ENCODE measurements at regions not wholly inside any gene's neighbourhood (a gene's known extent, or its start where the extent isn't known, plus 50 kb on each side); places are given as distances from the start of the nearest gene placed in this dataset.
"Not testable (repeated sequence)": the region's sequence is repeated elsewhere in the genome, so short reads cannot be mapped to it uniquely, and the experiment has no call there.

DNA sequence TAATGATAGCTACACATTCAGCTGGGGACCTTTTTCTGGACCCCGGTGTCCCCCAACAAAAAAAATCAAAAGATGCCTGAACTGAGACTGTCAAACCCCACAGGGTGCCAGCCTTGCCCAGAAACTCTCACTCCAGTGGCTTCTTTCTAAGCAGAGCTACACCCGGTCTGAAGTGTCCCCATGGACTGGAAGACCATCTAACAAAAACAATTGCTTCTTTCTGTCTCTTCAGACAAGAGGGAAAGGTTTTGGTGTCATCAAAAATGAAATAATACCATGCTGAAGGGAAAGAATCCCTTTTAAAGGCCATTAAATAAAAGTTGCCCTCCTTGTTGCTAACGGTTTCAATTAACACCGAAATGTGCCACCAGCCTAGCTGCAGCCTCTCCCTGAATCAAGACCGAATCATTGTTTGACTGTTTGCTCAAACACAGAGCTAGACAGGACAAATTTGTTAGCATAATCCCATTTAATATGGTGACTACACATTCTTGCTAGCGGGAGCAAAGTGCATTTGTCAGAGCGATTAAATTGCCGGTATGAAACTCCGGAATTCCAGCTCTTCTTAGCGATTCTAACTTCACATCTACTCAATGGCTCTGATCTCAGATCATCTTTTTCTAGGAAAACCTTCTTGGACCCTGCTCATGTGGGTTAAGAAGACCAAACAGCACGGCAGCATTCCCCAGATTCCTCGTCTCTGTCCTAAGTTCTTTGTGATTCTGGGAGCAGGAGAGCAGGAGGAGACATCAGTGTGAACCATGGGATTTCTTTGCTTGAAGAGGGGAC, 397.5 kb upstream of the PRKCQ start:
- DNase-seq = no peak

DNA sequence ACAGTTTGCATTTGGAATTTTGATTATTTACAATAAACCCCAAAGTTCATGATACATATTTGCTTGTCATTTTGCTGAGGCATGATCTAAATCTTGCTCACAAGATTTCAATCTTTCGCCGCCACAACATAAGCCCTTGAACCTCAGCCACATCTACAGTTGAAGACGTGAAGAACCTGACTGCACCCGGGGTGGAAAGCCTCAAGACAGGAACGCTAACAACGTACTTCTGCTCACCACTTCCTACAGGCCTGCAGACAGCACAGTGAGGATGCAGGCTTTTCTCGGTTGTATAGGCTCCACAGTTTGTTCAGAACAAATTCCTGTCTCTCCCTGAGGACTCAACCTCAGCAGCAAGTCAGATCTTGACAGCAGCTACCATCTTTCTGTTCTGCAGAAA, 393.8 kb upstream of the PRKCQ start:
- DNase-seq = peak; percentile 13

DNA sequence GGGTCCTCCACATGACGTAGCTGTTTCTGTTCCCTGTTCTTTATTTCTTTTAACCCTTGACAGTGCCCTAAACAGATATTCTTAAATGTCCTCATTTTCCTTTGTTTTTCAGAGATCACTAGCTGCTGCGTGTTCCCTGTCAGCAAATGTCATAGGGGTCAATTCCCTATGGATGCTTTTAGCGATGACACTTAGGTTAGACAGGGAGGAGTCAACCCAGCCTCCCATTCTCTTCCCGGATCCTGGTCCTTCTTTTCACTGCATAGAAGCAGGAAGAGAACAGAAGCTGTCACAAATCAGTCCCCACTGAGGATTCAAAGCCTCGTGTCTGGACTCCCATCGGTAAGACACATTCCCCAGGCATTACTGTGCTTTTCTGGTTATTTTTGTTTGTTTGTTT, 392.1 kb upstream of the PRKCQ start:
- no peak for DNase-seq

DNA sequence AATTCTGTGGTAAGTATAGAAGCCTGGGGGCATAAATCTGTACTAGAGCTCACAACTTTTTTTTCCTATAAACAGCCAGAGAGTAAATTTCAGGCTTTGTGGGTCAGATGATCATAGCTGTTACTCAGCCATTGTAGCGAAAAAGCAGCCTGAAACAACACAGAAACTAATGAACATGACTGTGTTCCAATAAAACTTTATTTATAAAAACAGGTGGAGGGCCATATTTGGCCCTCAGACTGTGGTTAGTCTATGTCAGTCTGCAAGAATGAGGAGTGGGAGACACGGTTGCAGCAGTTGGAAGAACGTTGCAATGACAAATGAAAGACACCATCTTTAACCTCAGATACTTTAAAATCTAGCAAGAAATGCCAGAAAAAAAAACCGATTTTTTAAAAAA, 389.6 kb upstream of the PRKCQ start:
- DNase-seq = no peak

DNA sequence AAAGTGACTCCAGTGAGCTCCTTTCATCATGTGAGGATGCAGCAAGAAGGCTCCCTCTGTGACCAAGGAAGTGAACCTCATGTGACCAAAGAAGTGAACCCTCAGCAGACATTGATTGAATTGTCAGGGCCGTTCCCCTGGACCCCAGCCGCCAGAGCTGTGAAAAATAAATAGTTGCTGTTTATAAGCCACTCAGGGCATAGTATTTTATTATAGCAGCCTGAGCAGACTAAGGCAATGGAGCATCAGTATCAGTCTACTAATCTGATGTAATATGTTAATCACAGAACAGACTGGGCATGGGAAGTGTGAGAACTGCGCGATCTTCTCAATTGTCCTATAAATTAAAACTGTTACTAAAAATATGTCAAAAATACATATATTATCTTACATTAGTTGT, 384.5 kb upstream of the PRKCQ start:
- DNase-seq = no peak

DNA sequence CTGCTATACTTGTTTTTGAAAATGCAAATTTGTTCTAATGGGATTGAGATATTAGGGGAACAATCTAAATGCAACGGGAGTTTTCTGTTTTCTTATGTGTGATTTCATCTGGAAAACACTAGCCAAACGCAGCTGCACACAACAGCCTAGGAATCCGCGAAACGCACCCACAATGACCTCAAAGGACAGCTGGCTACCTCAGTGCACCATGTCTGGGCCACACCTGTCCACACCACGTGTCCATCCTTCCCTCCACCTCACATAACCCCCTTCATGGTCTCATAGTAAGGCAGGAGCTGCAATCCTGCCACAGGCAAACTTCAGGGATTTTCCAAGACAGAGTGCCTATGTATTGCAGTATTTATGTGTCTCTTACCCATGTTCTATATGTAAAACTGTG, 382.5 kb upstream of the PRKCQ start:
- no peak for DNase-seq

DNA sequence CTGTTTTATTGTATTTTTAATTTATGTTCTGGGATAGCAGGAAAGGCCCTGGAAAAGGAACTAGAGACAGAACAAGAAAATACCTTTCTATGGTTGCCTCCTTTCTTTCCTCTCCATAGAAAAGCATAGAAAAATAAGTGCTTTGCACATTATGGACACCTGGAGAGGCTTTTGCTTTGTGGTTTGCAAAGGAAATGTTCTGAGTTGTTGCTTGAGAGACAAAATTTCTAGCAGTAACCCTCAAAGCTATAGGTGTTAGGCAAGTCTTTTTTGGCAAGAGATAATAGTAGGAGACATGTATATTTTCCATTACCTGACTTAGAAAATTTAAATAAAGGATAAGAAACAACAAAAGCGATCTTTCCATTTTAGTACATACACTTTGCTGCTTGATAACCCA, 378.6 kb upstream of the PRKCQ start:
- no peak for DNase-seq

DNA sequence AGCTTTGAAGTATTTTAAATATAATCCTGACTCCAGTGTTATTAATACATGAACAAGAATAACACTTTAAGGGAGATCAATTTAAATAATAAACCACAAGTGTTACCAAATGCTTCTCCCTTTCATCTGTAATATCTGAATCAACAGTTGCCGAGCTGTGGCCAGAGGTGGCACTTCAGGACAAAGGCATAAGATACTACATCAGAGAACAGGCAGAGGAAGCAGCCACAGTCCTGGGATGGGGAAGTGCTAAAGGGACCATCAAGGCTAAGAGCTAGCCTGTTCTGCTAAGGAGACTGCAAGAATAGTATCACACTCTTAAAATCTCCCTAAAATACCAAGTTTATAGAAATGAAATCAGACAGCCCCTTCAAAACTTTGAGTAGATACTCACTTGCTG, 378.2 kb upstream of the PRKCQ start:
- DNase-seq = no peak

DNA sequence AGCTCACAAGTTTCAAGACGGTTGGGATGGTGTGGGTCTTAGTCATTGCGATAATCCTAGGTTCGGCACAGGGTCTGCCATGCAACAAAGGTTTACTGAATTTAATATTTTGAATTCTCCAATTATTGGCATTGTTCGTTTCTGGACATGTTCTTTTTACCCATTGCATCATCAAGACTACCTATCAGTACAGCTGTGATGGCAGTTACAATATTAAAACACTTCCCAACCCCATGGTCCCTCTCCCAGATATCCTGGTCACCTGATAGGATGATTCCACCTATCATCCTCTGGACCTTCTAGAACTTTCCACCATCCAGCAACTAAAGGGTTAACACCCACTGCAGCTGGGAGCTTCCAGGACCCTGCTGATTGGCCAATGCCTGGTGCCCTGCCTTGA, 377.8 kb upstream of the PRKCQ start:
- DNase-seq = no peak

DNA sequence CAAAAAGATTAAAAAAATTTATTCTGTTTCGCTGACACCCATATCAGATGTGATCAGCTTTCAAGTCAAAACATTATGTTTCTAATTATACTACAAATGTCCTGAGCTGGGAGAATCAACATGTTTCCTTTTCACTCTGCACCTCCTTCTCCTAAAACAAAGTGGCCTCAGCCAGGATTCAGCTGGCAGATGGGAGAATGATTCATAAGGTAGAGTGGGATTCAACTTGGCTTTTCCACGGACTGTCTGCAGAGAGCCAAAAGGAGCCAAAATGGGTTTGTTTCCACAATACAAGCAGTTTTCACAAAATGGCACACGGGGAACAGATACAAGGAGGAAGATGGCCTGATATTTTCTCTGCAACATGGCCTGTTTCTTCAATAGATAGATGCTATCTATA, 376.5 kb upstream of the PRKCQ start:
- DNase-seq = no peak

DNA sequence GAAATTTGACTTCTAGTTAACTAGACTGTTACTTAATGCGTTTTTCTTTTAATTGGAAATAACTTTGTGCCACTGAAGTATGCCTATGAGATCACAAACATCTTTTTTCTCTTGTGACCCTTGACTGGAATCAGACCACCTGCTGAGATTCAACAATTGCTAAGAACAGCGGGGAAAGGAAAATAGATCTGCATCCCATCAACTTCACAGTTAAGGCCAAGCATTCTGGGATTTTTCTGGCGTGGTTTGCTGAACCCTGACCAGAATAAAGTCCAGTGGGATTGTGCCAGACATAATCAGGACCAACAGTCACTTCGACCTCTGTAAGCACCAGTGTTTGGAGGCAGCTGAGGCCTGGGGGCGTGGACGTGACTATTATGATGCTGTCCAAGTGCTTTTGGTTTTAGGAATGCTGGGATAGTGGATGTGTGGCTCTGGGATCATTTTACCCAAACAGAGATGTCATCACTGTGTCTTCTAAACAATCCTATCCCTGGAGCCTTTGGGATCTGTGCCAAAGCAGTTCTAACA, 373.3 kb upstream of the PRKCQ start:
- DNase-seq = no peak

DNA sequence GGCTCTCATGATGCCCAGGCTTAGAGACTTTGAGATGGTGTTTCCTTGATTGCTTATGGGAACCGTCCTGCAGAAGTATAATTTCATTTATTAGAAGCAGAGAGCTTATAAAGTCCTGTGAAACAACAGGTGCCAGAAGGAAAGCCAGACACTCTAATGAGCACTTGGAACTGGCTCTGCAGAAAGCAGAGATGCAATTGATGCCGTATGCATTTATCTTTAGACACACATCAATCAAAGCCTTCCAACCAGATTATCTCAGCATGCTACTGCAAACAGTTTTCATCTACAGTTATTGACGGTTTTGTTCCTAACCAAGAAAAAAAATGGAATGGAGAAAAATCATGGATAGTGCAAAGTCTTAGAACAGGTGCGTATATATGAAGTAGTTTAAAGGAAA, 371.7 kb upstream of the PRKCQ start:
- DNase-seq = no peak

DNA sequence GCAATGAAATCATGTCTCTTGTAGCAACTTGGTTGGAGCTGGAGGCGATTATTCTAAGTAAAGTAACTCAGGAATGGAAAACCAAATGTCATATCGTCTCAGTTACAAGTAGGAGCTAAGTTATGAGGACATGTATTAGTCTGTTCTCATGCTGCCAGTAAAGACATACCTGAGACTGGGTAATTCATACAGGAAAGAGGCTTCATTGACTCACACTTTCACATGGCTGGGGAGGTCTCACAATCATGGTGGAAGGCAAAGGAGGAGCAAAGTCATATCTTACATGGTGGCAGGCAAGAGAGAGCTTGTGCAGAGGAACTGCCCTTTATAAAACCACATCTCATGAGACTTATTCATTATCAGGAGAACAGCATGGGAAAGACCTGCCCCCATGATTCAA, 370.1 kb upstream of the PRKCQ start:
- no peak for DNase-seq

DNA sequence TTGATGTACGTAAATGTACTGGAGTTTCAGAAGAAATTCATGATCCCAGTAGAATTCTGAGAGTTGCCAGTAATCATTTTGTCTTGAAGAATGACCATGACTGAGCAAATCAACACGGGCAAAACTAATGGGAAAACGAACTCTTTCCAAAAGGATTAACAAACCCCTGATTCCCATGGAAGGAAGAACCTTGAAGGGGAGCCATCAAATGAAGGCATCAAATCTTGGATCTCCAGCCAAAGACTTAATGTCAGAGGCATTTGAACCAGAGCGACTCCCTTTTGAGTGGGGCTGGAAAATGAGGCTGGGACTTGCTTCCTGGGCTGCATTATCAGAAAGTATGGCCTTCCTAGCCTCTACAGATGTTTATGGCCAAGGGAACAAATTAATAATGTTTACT, 364.4 kb upstream of the PRKCQ start:
- DNase-seq = no peak

DNA sequence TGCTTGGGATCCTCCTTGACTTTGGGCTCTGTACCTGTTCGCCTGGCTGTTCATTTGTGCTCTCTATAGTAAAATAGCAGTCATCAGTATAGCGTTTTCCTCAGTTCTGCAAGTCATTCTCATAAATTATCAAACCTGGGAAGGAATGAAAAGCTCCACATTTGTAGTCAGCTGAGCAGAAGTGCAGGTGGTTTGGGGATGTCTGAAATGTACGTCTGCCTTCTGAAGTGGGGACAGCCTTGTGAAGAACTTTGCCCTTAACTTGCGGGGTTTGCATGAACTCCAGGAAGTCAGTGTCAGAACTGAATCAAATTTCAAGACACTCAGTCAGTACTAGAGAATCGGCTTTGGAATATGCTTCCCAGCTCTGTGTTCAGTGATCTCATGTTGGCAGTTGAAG, 358.3 kb upstream of the PRKCQ start:
- no peak for DNase-seq

DNA sequence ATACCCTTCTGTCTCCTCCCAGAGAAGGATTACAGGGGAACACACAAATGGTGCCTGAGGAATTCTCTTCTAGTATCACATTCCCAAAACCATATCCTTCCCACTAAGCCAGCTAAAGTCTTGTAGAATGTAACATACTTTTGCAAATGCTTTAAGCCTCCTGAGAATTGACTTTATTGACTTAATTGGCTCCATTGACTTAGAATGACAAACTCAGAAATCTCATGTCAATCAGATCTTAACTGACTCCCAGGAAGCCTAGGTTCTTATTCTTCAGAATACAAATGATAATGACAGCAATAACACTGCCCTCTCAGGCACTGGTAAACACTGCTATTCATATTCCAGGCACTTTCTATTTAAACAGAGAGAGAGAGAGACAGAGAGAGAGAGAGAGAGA, 356.9 kb upstream of the PRKCQ start:
- DNase-seq = no peak

DNA sequence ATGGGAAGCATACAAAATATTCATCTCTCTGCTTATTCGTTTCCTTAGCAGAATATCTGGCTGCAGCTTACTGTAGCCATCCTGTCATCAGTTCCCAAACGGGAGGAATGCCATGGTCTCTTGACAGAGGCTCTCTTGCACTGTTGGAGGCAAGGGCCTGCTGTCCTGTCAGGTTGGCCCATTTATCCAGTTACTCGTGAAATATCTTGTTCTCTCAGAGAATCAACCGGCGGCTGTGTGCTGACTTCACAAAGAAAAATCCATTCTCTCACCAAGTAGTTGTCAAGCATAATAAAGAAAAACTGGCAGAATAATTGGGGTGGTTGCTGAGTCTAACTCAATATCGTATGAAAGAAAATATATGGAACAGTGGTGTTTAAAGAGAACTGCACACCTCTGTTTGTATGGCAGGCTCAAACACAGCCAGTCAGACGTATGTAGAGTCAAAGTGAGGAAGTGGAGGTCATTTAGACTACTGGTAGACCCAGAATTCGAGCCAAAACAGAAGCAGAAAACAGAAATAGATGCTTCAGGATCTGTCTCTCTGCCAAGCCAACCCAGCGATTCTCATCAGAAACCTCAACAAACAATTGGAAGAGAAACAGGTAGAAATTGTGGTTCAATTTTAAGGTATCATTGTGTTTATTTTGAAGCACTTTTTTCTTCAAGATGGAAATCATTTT, 349.2 kb upstream of the PRKCQ start:
- no peak for DNase-seq

DNA sequence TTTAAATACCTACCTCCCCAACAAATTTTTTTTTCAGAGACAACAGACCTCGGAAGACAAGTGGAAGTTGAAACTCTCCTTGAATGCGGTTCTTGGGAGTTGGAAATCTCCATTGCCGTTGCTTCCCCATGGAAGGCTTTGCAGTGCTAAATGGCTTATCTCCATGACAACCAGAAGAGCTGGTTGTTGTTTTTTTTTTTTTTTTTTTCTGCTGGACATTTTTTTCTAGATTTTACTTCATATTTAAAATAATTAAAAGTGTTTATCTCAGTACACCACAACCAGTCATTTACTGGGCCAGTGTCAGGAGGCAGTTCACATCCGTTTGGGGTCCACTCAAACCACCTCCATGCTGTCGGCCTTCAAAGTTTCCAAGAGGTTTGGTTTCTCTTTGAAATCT, 348.5 kb upstream of the PRKCQ start:
- DNase-seq = no peak

DNA sequence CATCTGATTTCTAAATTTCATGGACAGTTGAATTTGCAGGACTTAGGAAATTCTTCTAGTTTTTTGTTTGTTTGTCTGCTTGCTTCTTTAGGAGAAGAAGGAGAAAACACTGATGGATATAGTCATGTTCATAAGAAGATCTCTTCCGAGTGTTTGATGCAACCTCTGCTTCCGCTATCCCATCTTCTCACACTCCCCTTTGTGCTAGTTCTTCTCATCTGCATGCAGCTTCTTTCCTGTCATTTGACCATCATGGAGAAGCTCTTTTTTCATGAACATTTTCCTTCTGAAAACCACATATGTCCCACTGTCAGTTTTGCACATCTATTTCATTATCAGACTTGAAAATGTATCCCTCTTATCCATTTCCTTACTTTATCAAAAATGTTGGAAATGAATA, 346.9 kb upstream of the PRKCQ start:
- DNase-seq = peak; percentile 23

DNA sequence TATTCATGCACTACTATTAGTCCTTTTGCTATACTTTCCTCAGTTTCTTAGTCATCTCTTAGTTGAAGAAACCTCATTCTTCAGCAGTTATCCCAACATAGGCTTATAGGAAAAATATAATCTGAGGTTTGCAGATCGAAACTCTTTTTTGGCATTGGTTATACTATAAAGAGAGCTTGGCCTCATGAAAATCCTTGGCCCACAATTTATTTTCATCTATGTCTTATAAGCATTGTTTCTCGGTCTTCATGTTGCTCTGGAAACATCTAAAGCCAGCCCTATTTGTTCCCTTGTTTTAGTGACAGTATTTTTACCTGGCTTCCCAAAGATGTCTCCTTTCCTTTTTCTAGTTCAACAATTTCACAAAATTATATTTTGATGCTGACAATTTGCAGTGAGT, 345.1 kb upstream of the PRKCQ start:
- peak; percentile 5 for DNase-seq

DNA sequence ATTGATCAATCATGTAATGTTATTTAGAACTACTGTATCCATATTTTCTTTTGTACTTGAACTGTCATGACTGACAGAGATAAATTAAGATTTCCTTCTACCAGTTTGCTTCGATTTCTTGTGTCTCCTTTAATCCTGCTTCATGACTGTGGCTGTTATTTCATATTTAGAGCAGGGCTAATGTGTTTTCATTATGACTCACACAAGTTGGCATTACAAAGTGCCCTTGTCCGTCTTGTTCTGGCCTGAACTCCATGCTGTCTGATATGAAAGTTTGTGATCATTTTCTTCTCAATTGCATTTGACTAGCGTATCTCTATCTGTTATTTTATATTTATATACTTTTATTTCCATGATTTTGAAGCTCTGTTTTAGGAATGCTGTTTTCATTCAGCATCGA, 344.1 kb upstream of the PRKCQ start:
- peak; percentile 13 for DNase-seq

DNA sequence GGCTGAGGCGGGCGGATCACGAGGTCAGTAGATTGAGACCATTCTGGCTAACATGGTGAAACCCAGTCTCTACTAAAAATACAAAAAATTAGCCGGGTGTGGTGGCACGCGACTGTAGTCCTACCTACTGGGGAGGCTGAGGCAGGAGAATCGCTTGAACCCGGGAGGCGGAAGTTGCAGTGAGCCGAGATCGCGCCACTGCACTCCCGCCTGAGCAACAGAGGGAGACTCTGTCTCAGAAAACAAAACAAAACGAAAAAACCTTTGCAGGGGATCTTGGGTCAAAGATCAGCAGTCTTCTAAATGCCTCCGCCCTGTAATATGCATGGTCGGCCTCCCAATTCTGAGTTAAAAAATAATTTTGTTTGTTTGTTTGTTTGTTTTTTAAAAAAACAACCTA, 340.9 kb upstream of the PRKCQ start:
- DNase-seq = not testable (repeated sequence)

DNA sequence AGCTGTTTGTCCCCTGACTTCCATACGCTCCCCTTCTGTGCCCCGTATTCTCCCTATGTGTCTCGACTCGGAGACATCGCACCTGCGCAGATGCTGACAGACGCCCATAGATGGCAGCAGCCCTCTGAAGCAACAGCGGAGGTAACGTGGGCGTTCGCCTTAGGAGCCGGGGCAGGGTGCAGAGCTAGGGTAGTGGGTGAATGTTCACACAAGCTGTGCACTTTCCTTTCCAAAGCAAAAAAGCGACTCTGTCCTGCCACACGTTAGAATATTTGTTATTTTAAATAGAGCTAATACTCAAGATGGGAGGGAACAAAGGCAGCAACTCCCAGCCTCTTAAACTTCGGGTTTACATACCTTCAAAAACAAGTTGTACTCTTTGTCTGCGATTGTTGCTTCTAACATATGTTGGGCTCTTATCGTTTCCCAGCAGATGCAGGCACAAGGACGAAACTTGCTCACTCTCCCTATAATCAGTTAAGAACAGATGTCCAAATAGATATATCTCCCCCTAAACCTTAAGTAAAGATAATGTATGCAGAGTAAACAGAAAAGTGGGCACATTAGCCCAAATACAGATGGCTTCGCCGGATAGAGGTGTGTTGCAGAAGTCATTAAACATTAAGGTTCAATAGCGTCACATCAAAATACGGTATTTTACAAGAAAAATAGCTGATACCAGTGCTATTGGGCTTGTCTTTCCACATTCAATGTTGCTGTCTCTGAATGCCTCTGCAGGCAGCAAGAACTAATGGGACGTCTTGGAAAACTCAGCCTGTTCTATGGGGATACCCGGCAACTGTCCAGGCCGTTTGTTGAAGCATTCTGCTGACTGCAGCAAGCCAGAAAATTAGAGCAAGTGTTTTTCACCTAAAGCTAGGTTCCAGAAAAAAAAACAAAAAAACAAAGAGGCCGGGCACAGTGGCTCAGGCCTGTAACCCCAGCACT, 340.3 kb upstream of the PRKCQ start:
- DNase-seq = peak; percentile 85
